NCI-H1417 treated with DMSO at 0.1 percent for 48 hours (cell line): ENCODE measurements at regions not wholly inside any gene's neighbourhood (a gene's known extent, or its start where the extent isn't known, plus 50 kb on each side); places are given as distances from the start of the nearest gene placed in this dataset.

Source experiments
- DNase-seq: peaks from one replicate; lab custom pipeline; 2025; lab: John Stamatoyannopoulos, UW

GRCh38 chr18:1559563-1559962 lies 654.9 kb downstream of the ADCYAP1 start:
- no peak for DNase-seq

GRCh38 chr18:1564793-1565192 lies 660.1 kb downstream of the ADCYAP1 start:
- no peak for DNase-seq

- DNase-seq: no peak
Observed at GRCh38 chr18:1571206-1571605, 666.5 kb downstream of the ADCYAP1 start.

- DNase-seq: no peak
Observed at GRCh38 chr18:1573732-1574131, 669.1 kb downstream of the ADCYAP1 start.

GRCh38 chr18:1575084-1575483 lies 670.4 kb downstream of the ADCYAP1 start:
- DNase-seq: no peak

- no peak for DNase-seq
Observed at GRCh38 chr18:1578505-1578904, 673.8 kb downstream of the ADCYAP1 start.

- no peak for DNase-seq
Observed at GRCh38 chr18:1581581-1581980, 676.9 kb downstream of the ADCYAP1 start.

- peak; percentile 11 for DNase-seq
Observed at GRCh38 chr18:1585881-1586488, 681.3 kb downstream of the ADCYAP1 start.

- no peak for DNase-seq
Observed at GRCh38 chr18:1593091-1593490, 688.4 kb downstream of the ADCYAP1 start.

GRCh38 chr18:1595195-1595594 lies 690.5 kb downstream of the ADCYAP1 start:
- DNase-seq: no peak

GRCh38 chr18:1599196-1599595 lies 694.5 kb downstream of the ADCYAP1 start:
- no peak for DNase-seq

- no peak for DNase-seq
Observed at GRCh38 chr18:1604751-1605150, 700.1 kb downstream of the ADCYAP1 start.

GRCh38 chr18:1618364-1618763 lies 713.7 kb downstream of the ADCYAP1 start:
- no peak for DNase-seq

- no peak for DNase-seq
Observed at GRCh38 chr18:1619507-1619906, 714.8 kb downstream of the ADCYAP1 start.

GRCh38 chr18:1624612-1625011 lies 719.9 kb downstream of the ADCYAP1 start:
- DNase-seq: no peak

- DNase-seq: no peak
Observed at GRCh38 chr18:1627494-1627893, 722.8 kb downstream of the ADCYAP1 start.

- no peak for DNase-seq
Observed at GRCh38 chr18:1648712-1649111, 744.0 kb downstream of the ADCYAP1 start.

- DNase-seq: no peak
Observed at GRCh38 chr18:1652018-1652417, 747.3 kb downstream of the ADCYAP1 start.

GRCh38 chr18:1653873-1654272 lies 749.2 kb downstream of the ADCYAP1 start:
- no peak for DNase-seq

GRCh38 chr18:1657876-1658275 lies 753.2 kb downstream of the ADCYAP1 start:
- DNase-seq: no peak

GRCh38 chr18:1658908-1659566 lies 754.4 kb downstream of the ADCYAP1 start:
- DNase-seq: peak; percentile 22

- no peak for DNase-seq
Observed at GRCh38 chr18:1663879-1664705, 759.4 kb downstream of the ADCYAP1 start.

- no peak for DNase-seq
Observed at GRCh38 chr18:1665079-1665478, 760.4 kb downstream of the ADCYAP1 start.
